ENCODE measurements at regions not wholly inside any gene's neighbourhood (a gene's known extent, or its start where the extent isn't known, plus 50 kb on each side); places are given as distances from the start of the nearest gene placed in this dataset.

GRCh38 chr12:22881878-22882385 is 257.0 kb downstream of the ETNK1 start:
- H3K36me3 Mint-ChIP-seq (ENCODE audit: insufficient read depth): no peaks in the 10 kb centered on the region
- H3K4me3 Mint-ChIP-seq: no peak overlapping the region
- DNase-seq: no peak
- no peaks in the 10 kb centered on the region for H3K9me3 Mint-ChIP-seq
- no peaks in the 10 kb centered on the region for H3K4me1 Mint-ChIP-seq (ENCODE audit: low read depth in 2 of 2)
- no peak for ATAC-seq (replicated peaks)
- no peak overlapping the region for H3K27ac Mint-ChIP-seq
- no peaks in the 10 kb centered on the region for H3K27me3 Mint-ChIP-seq

GRCh38 chr12:22882559-22882958 is 257.6 kb downstream of the ETNK1 start:
- DNase-seq: no peak
- Mint-ChIP-seq H3K9me3 (no peaks in the 10 kb centered on the region), H3K4me1 (ENCODE audit: low read depth in 2 of 2) (no peaks in the 10 kb centered on the region), H3K27me3 (no peaks in the 10 kb centered on the region), H3K4me3 (no peak overlapping the region), H3K27ac (no peak overlapping the region), H3K36me3 (ENCODE audit: insufficient read depth) (no peaks in the 10 kb centered on the region)
- ATAC-seq (replicated peaks): no peak

- no peaks in the 10 kb centered on the region for H3K27me3 Mint-ChIP-seq
- peaks cover 0 to 2% of the 10 kb centered on the region in 2 donors for H3K9me3 Mint-ChIP-seq
- H3K4me1 Mint-ChIP-seq (ENCODE audit: low read depth in 2 of 2): no peaks in the 10 kb centered on the region
- ATAC-seq (replicated peaks) (no peak), DNase-seq (no peak)
- no peaks in the 10 kb centered on the region for H3K36me3 Mint-ChIP-seq (ENCODE audit: insufficient read depth)
- H3K27ac Mint-ChIP-seq: no peak overlapping the region
- no peak overlapping the region for H3K4me3 Mint-ChIP-seq
Measured at GRCh38 chr12:22893878-22894277, 268.9 kb downstream of the ETNK1 start.

- H3K27me3 Mint-ChIP-seq: peaks cover 0 to 7% of the 10 kb centered on the region in 2 donors
- H3K36me3 Mint-ChIP-seq (ENCODE audit: insufficient read depth): no peaks in the 10 kb centered on the region
- no peak overlapping the region for H3K4me3 Mint-ChIP-seq
- H3K4me1 Mint-ChIP-seq (ENCODE audit: low read depth in 2 of 2): no peaks in the 10 kb centered on the region
- H3K9me3 Mint-ChIP-seq: no peaks in the 10 kb centered on the region
- ATAC-seq (replicated peaks) (no peak), DNase-seq (no peak)
- H3K27ac Mint-ChIP-seq: no peak overlapping the region
Measured at GRCh38 chr12:22899184-22899583, 274.2 kb downstream of the ETNK1 start.

- ATAC-seq (replicated peaks) (no peak), DNase-seq (no peak)
- Mint-ChIP-seq H3K27me3 (peaks cover 0 to 7% of the 10 kb centered on the region in 2 donors), H3K4me1 (ENCODE audit: low read depth in 2 of 2) (no peaks in the 10 kb centered on the region), H3K36me3 (ENCODE audit: insufficient read depth) (no peaks in the 10 kb centered on the region), H3K27ac (no peak overlapping the region), H3K9me3 (no peaks in the 10 kb centered on the region), H3K4me3 (no peak overlapping the region)
Measured at GRCh38 chr12:22900401-22900800, 275.4 kb downstream of the ETNK1 start.

GRCh38 chr12:22904485-22904884 is 279.5 kb downstream of the ETNK1 start:
- no peaks in the 10 kb centered on the region for H3K9me3 Mint-ChIP-seq
- no peak overlapping the region for H3K27ac Mint-ChIP-seq
- H3K27me3 Mint-ChIP-seq: peaks cover 0 to 4% of the 10 kb centered on the region in 2 donors
- ATAC-seq (replicated peaks) (no peak), DNase-seq (no peak)
- H3K36me3 Mint-ChIP-seq (ENCODE audit: insufficient read depth): no peaks in the 10 kb centered on the region
- no peaks in the 10 kb centered on the region for H3K4me1 Mint-ChIP-seq (ENCODE audit: low read depth in 2 of 2)
- H3K4me3 Mint-ChIP-seq: no peak overlapping the region

- no peak overlapping the region for H3K4me3 Mint-ChIP-seq
- no peaks in the 10 kb centered on the region for H3K36me3 Mint-ChIP-seq (ENCODE audit: insufficient read depth)
- no peaks in the 10 kb centered on the region for H3K4me1 Mint-ChIP-seq (ENCODE audit: low read depth in 2 of 2)
- DNase-seq (no peak), ATAC-seq (replicated peaks) (no peak)
- H3K27ac Mint-ChIP-seq: no peak overlapping the region
- no peaks in the 10 kb centered on the region for H3K9me3 Mint-ChIP-seq
- H3K27me3 Mint-ChIP-seq: no peaks in the 10 kb centered on the region
Measured at GRCh38 chr12:22916241-22916640, 291.3 kb downstream of the ETNK1 start.

GRCh38 chr12:22916815-22917214 is 291.8 kb downstream of the ETNK1 start:
- ATAC-seq (replicated peaks) (no peak), DNase-seq (no peak)
- Mint-ChIP-seq H3K27me3 (no peaks in the 10 kb centered on the region), H3K4me3 (no peak overlapping the region), H3K9me3 (no peaks in the 10 kb centered on the region), H3K4me1 (ENCODE audit: low read depth in 2 of 2) (no peaks in the 10 kb centered on the region), H3K27ac (no peak overlapping the region), H3K36me3 (ENCODE audit: insufficient read depth) (no peaks in the 10 kb centered on the region)

- ATAC-seq (replicated peaks) (no peak), DNase-seq (no peak)
- Mint-ChIP-seq H3K9me3 (no peaks in the 10 kb centered on the region), H3K4me1 (ENCODE audit: low read depth in 2 of 2) (no peaks in the 10 kb centered on the region), H3K27me3 (no peaks in the 10 kb centered on the region), H3K36me3 (ENCODE audit: insufficient read depth) (no peaks in the 10 kb centered on the region), H3K4me3 (no peak overlapping the region), H3K27ac (no peak overlapping the region)
Measured at GRCh38 chr12:22919883-22920282, 294.9 kb downstream of the ETNK1 start.

GRCh38 chr12:22923768-22924167 is 298.8 kb downstream of the ETNK1 start:
- H3K9me3 Mint-ChIP-seq: no peaks in the 10 kb centered on the region
- H3K36me3 Mint-ChIP-seq (ENCODE audit: insufficient read depth): no peaks in the 10 kb centered on the region
- no peak overlapping the region for H3K27ac Mint-ChIP-seq
- H3K27me3 Mint-ChIP-seq: no peaks in the 10 kb centered on the region
- H3K4me1 Mint-ChIP-seq (ENCODE audit: low read depth in 2 of 2): no peaks in the 10 kb centered on the region
- DNase-seq (no peak), ATAC-seq (replicated peaks) (no peak)
- H3K4me3 Mint-ChIP-seq: no peak overlapping the region

- H3K9me3 Mint-ChIP-seq: no peaks in the 10 kb centered on the region
- H3K27me3 Mint-ChIP-seq: peaks cover 3 to 4% of the 10 kb centered on the region in 2 donors
- ATAC-seq (replicated peaks): no peak
- no peaks in the 10 kb centered on the region for H3K4me1 Mint-ChIP-seq (ENCODE audit: low read depth in 2 of 2)
- H3K27ac Mint-ChIP-seq: no peak overlapping the region
- DNase-seq: no peak
- H3K36me3 Mint-ChIP-seq (ENCODE audit: insufficient read depth): no peaks in the 10 kb centered on the region
- no peak overlapping the region for H3K4me3 Mint-ChIP-seq
Measured at GRCh38 chr12:22924391-22924790, 299.4 kb downstream of the ETNK1 start.

- Mint-ChIP-seq H3K9me3 (no peaks in the 10 kb centered on the region), H3K27ac (no peak overlapping the region), H3K4me1 (ENCODE audit: low read depth in 2 of 2) (no peaks in the 10 kb centered on the region), H3K4me3 (no peak overlapping the region), H3K27me3 (peaks cover 7 to 9% of the 10 kb centered on the region in 2 donors), H3K36me3 (ENCODE audit: insufficient read depth) (no peaks in the 10 kb centered on the region)
- DNase-seq (no peak), ATAC-seq (replicated peaks) (no peak)
Measured at GRCh38 chr12:22925623-22926022, 300.7 kb downstream of the ETNK1 start.

- Mint-ChIP-seq H3K27me3 (peaks cover 14 to 19% of the 10 kb centered on the region in 2 donors), H3K4me1 (ENCODE audit: low read depth in 2 of 2) (no peaks in the 10 kb centered on the region), H3K27ac (no peak overlapping the region), H3K4me3 (no peak overlapping the region), H3K36me3 (ENCODE audit: insufficient read depth) (no peaks in the 10 kb centered on the region), H3K9me3 (no peaks in the 10 kb centered on the region)
- ATAC-seq (replicated peaks) (no peak), DNase-seq (no peak)
Measured at GRCh38 chr12:22932431-22932830, 307.5 kb downstream of the ETNK1 start.

- H3K9me3 Mint-ChIP-seq: no peaks in the 10 kb centered on the region
- H3K36me3 Mint-ChIP-seq (ENCODE audit: insufficient read depth): no peaks in the 10 kb centered on the region
- H3K27ac Mint-ChIP-seq: no peak overlapping the region
- peaks cover 7 to 10% of the 10 kb centered on the region in 2 donors for H3K27me3 Mint-ChIP-seq
- no peak for DNase-seq
- ATAC-seq (replicated peaks): no peak
- H3K4me1 Mint-ChIP-seq (ENCODE audit: low read depth in 2 of 2): no peaks in the 10 kb centered on the region
- H3K4me3 Mint-ChIP-seq: no peak overlapping the region
Measured at GRCh38 chr12:22935090-22935489, 310.1 kb downstream of the ETNK1 start.

GRCh38 chr12:22935501-22935900 is 310.5 kb downstream of the ETNK1 start:
- Mint-ChIP-seq H3K36me3 (ENCODE audit: insufficient read depth) (no peaks in the 10 kb centered on the region), H3K27ac (no peak overlapping the region), H3K9me3 (no peaks in the 10 kb centered on the region), H3K27me3 (peaks cover 7 to 10% of the 10 kb centered on the region in 2 donors), H3K4me3 (no peak overlapping the region), H3K4me1 (ENCODE audit: low read depth in 2 of 2) (no peaks in the 10 kb centered on the region)
- ATAC-seq (replicated peaks) (no peak), DNase-seq (no peak)
